WTC11 (cell line): ENCODE measurements at regions not wholly inside any gene's neighbourhood (a gene's known extent, or its start where the extent isn't known, plus 50 kb on each side); places are given as distances from the start of the nearest gene placed in this dataset.

Source experiments
- ATAC-seq: fragments of 200-7000 bp; cut with Tn5 transposase; 2 replicates; pipeline ENCODE4 v1.10.0; 2021; ENCODE audit warnings: mild to moderate bottlenecking, moderate library complexity
- CTCF ChIA-PET: fragments of 300-600 bp; sonication (Branson Sonifier 250); formaldehyde crosslinking; loops from one replicate; lab custom pipeline; 2021; ENCODE audit warnings: antibody characterized with exemption; lab: Charles Lee
- POLR2A ChIA-PET: fragments of 350-600 bp; sonication (Branson Sonifier 250); formaldehyde crosslinking; loops from one replicate; lab custom pipeline; 2021; ENCODE audit warnings: antibody characterized with exemption; lab: Charles Lee
- DNase-seq: peaks from one replicate; pipeline ENCODE4 v3.0.0; 2021; ENCODE audit warnings: low spot score
- H3K27ac Mint-ChIP-seq: 2 replicates; pipeline ENCODE4 v1.8.0; 2021; ENCODE audit warnings: mixed read lengths
- H3K27me3 Mint-ChIP-seq: 2 replicates; pipeline ENCODE4 v1.8.0; 2021; ENCODE audit warnings: low read depth, mild to moderate bottlenecking, moderate library complexity, mixed read lengths
- H3K36me3 Mint-ChIP-seq: 2 replicates; pipeline ENCODE4 v1.8.0; 2021; ENCODE audit warnings: mixed read lengths
- H3K4me1 Mint-ChIP-seq: 2 replicates; pipeline ENCODE4 v1.8.0; 2022; ENCODE audit warnings: mixed read lengths
- H3K4me3 Mint-ChIP-seq: 2 replicates; pipeline ENCODE4 v1.8.0; 2021; ENCODE audit warnings: mild to moderate bottlenecking, moderate library complexity, mixed read lengths
- H3K9me3 Mint-ChIP-seq: 2 replicates; pipeline ENCODE4 v1.8.0; 2021; ENCODE audit warnings: mixed read lengths
- ARID4B ChIP-seq: sonication (generic); formaldehyde crosslinking; IDR thresholded peaks from 2 replicates; pipeline ENCODE4 v1.8.0; 2023; ENCODE audit warnings: missing genetic modification reagents, mild to moderate bottlenecking, borderline replicate concordance
- CBFB ChIP-seq: sonication (generic); formaldehyde crosslinking; IDR thresholded peaks from 2 replicates; pipeline ENCODE4 v1.8.1; 2022; ENCODE audit warnings: mild to moderate bottlenecking, low read depth, missing genetic modification reagents
- CTCF ChIP-seq: fragments of 200-600 bp; IDR thresholded peaks from 2 replicates; pipeline ENCODE4 v1.8.0; 2022; ENCODE audit warnings: antibody characterized with exemption
- E2F1 ChIP-seq: sonication (generic); formaldehyde crosslinking; IDR thresholded peaks from 2 replicates; pipeline ENCODE4 v1.8.0; 2022; ENCODE audit warnings: mild to moderate bottlenecking, missing genetic modification reagents
- ELF4 ChIP-seq: sonication (generic); formaldehyde crosslinking; IDR thresholded peaks from 2 replicates; pipeline ENCODE4 v1.8.1; 2022; ENCODE audit warnings: low read depth, mild to moderate bottlenecking, moderate library complexity, missing genetic modification reagents
- FOXK1 ChIP-seq: sonication (generic); formaldehyde crosslinking; IDR thresholded peaks from 2 replicates; pipeline ENCODE4 v1.8.0; 2022; ENCODE audit warnings: mild to moderate bottlenecking, moderate library complexity, missing genetic modification reagents
- HMGA2 ChIP-seq: fragments of 250-450 bp; sonication (Bioruptor Pico); IDR thresholded peaks from 2 replicates; pipeline ENCODE4 v1.4.0; 2021; ENCODE audit warnings: mild to moderate bottlenecking, moderate library complexity
- RELA ChIP-seq: sonication (generic); formaldehyde crosslinking; IDR thresholded peaks from 2 replicates; pipeline ENCODE4 v1.8.1; 2022; ENCODE audit warnings: missing genetic modification reagents, mild to moderate bottlenecking, borderline replicate concordance
- ZNF121 ChIP-seq: sonication (generic); formaldehyde crosslinking; IDR thresholded peaks from 2 replicates; pipeline ENCODE4 v1.8.0; 2023; ENCODE audit warnings: missing genetic modification reagents
- ZNF263 ChIP-seq: sonication (generic); formaldehyde crosslinking; IDR thresholded peaks from 2 replicates; pipeline ENCODE4 v1.8.1; 2022; ENCODE audit warnings: low read depth, mild to moderate bottlenecking, moderate library complexity, missing genetic modification reagents
- TF ChIP-seq, protein P1 (sequence below): sonication (generic); formaldehyde crosslinking; IDR thresholded peaks from 2 replicates; pipeline ENCODE4 v1.8.1; 2023; ENCODE audit warnings: mild to moderate bottlenecking, missing genetic modification reagents, borderline replicate concordance
- TF ChIP-seq, protein P2 (sequence below): sonication (generic); formaldehyde crosslinking; IDR thresholded peaks from 2 replicates; pipeline ENCODE4 v1.8.1; 2023; ENCODE audit warnings: mild to moderate bottlenecking, missing genetic modification reagents

GRCh38 chr5:2126512-2126911 is 243.8 kb upstream of the IRX4 start (continued):
- TF ChIP-seq, protein P1, sequence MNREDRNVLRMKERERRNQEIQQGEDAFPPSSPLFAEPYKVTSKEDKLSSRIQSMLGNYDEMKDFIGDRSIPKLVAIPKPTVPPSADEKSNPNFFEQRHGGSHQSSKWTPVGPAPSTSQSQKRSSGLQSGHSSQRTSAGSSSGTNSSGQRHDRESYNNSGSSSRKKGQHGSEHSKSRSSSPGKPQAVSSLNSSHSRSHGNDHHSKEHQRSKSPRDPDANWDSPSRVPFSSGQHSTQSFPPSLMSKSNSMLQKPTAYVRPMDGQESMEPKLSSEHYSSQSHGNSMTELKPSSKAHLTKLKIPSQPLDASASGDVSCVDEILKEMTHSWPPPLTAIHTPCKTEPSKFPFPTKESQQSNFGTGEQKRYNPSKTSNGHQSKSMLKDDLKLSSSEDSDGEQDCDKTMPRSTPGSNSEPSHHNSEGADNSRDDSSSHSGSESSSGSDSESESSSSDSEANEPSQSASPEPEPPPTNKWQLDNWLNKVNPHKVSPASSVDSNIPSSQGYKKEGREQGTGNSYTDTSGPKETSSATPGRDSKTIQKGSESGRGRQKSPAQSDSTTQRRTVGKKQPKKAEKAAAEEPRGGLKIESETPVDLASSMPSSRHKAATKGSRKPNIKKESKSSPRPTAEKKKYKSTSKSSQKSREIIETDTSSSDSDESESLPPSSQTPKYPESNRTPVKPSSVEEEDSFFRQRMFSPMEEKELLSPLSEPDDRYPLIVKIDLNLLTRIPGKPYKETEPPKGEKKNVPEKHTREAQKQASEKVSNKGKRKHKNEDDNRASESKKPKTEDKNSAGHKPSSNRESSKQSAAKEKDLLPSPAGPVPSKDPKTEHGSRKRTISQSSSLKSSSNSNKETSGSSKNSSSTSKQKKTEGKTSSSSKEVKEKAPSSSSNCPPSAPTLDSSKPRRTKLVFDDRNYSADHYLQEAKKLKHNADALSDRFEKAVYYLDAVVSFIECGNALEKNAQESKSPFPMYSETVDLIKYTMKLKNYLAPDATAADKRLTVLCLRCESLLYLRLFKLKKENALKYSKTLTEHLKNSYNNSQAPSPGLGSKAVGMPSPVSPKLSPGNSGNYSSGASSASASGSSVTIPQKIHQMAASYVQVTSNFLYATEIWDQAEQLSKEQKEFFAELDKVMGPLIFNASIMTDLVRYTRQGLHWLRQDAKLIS = no peak

GRCh38 chr5:2125901-2126265 is 243.2 kb upstream of the IRX4 start:
- ATAC-seq = no peak
- H3K4me1 Mint-ChIP-seq = peaks cover 3% of the 10 kb centered on the region; the same call in 1 of the 2 replicates
- peaks cover 3% of the 10 kb centered on the region for H3K27me3 Mint-ChIP-seq
- POLR2A ChIA-PET = no interaction called here
- H3K4me3 Mint-ChIP-seq = no peak overlapping the region
- 0 out of 2 replicates have a peak, but pooled peaks cover 2% of the 10 kb centered on the region for H3K36me3 Mint-ChIP-seq
- H3K27ac Mint-ChIP-seq = no peak overlapping the region
- TF ChIP-seq HMGA2 (CRISPR knock-in tag) = no peak
- CTCF ChIA-PET = no interaction called here
- peaks cover 21% of the 10 kb centered on the region for H3K9me3 Mint-ChIP-seq
- no peak for DNase-seq

- ATAC-seq (no peak), DNase-seq (no peak)
- H3K27ac Mint-ChIP-seq = no peak overlapping the region; the same call in 1 of the 2 replicates
- 0 out of 2 replicates have a peak, but pooled peaks cover 2% of the 10 kb centered on the region for H3K36me3 Mint-ChIP-seq
- CTCF ChIA-PET = no interaction called here
- POLR2A ChIA-PET = no interaction called here
- no peak overlapping the region for H3K4me3 Mint-ChIP-seq
- TF ChIP-seq, protein P2, sequence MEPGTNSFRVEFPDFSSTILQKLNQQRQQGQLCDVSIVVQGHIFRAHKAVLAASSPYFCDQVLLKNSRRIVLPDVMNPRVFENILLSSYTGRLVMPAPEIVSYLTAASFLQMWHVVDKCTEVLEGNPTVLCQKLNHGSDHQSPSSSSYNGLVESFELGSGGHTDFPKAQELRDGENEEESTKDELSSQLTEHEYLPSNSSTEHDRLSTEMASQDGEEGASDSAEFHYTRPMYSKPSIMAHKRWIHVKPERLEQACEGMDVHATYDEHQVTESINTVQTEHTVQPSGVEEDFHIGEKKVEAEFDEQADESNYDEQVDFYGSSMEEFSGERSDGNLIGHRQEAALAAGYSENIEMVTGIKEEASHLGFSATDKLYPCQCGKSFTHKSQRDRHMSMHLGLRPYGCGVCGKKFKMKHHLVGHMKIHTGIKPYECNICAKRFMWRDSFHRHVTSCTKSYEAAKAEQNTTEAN = no peak
- TF ChIP-seq ELF4 (CRISPR knock-in tag) = no peak
- no peak for TF ChIP-seq ZNF263 (CRISPR knock-in tag)
- no peak for TF ChIP-seq HMGA2 (CRISPR knock-in tag)
- no peak for TF ChIP-seq CTCF
- TF ChIP-seq ARID4B (CRISPR knock-in tag) = no peak
- TF ChIP-seq ZNF121 (CRISPR knock-in tag) = no peak
- TF ChIP-seq E2F1 (CRISPR knock-in tag) = no peak
- no peak for TF ChIP-seq CBFB (CRISPR knock-in tag)
- no peak for TF ChIP-seq RELA (CRISPR knock-in tag)
- no peak for TF ChIP-seq FOXK1 (CRISPR knock-in tag)
- H3K4me1 Mint-ChIP-seq = peaks cover 3% of the 10 kb centered on the region; the same call in 1 of the 2 replicates
- H3K9me3 Mint-ChIP-seq = peaks cover 26% of the 10 kb centered on the region
- peaks cover 3% of the 10 kb centered on the region for H3K27me3 Mint-ChIP-seq
These were observed 242.6 kb upstream of the IRX4 start for GRCh38 chr5:2125171-2125900.
